Activated CD8-positive, alpha-beta memory T cell treated with anti-CD3 and anti-CD28 coated beads for 1 hour (primary cell): ENCODE measurements at regions not wholly inside any gene's neighbourhood (a gene's known extent, or its start where the extent isn't known, plus 50 kb on each side); places are given as distances from the start of the nearest gene placed in this dataset.
A peak's percentile ranks its signal among the peaks of the same experiment; 100 is the strongest.

Experiments used
- DNase-seq, 2 donors: peaks; one replicate each; pipeline ENCODE4 v3.0.0-alpha.2; 2020; ENCODE audit warnings: low read depth in 1 of 2; ENCODE audit errors: extremely low read depth in 1 of 2

- no peak for DNase-seq
Observed at GRCh38 chr3:68062926-68063325, 408.5 kb upstream of the SUCLG2 start.

- DNase-seq = no peak
Observed at GRCh38 chr3:68060910-68061309, 406.5 kb upstream of the SUCLG2 start.

GRCh38 chr3:68060191-68060590, 405.8 kb upstream of the SUCLG2 start:
- no peak for DNase-seq

GRCh38 chr3:68059628-68060152, 405.3 kb upstream of the SUCLG2 start:
- no peak for DNase-seq

GRCh38 chr3:68057637-68058320, 403.4 kb upstream of the SUCLG2 start:
- DNase-seq = peak; percentile 13 to 17

GRCh38 chr3:68056556-68056955, 402.1 kb upstream of the SUCLG2 start:
- no peak for DNase-seq

GRCh38 chr3:68055215-68055614, 400.8 kb upstream of the SUCLG2 start:
- no peak for DNase-seq

- DNase-seq = no peak
Observed at GRCh38 chr3:68049776-68050175, 395.4 kb upstream of the SUCLG2 start.

- no peak for DNase-seq
Observed at GRCh38 chr3:68045976-68046375, 391.6 kb upstream of the SUCLG2 start.

- DNase-seq = no peak
Observed at GRCh38 chr3:68033867-68034266, 379.5 kb upstream of the SUCLG2 start.

GRCh38 chr3:68032209-68032608, 377.8 kb upstream of the SUCLG2 start:
- no peak for DNase-seq

- DNase-seq = no peak
Observed at GRCh38 chr3:68025189-68025588, 370.8 kb upstream of the SUCLG2 start.

GRCh38 chr3:68019876-68020275, 365.5 kb upstream of the SUCLG2 start:
- no peak for DNase-seq

- no peak for DNase-seq
Observed at GRCh38 chr3:68018275-68018674, 363.9 kb upstream of the SUCLG2 start.

- no peak for DNase-seq
Observed at GRCh38 chr3:68017069-68017468, 362.7 kb upstream of the SUCLG2 start.

GRCh38 chr3:68009900-68010299, 355.5 kb upstream of the SUCLG2 start:
- no peak for DNase-seq

- no peak for DNase-seq
Observed at GRCh38 chr3:68007621-68008226, 353.3 kb upstream of the SUCLG2 start.

GRCh38 chr3:68006646-68007045, 352.2 kb upstream of the SUCLG2 start:
- no peak for DNase-seq

GRCh38 chr3:68004091-68004490, 349.7 kb upstream of the SUCLG2 start:
- no peak for DNase-seq

- DNase-seq = no peak
Observed at GRCh38 chr3:67998281-67998680, 343.9 kb upstream of the SUCLG2 start.

- no peak for DNase-seq
Observed at GRCh38 chr3:67995206-67995605, 340.8 kb upstream of the SUCLG2 start.

GRCh38 chr3:67986706-67987105, 332.3 kb upstream of the SUCLG2 start:
- no peak for DNase-seq

- no peak for DNase-seq
Observed at GRCh38 chr3:67983166-67983565, 328.8 kb upstream of the SUCLG2 start.
